NCI-H2171 (cell line): ENCODE measurements at regions not wholly inside any gene's neighbourhood (a gene's known extent, or its start where the extent isn't known, plus 50 kb on each side); places are given as distances from the start of the nearest gene placed in this dataset.

Experiments
- DNase-seq: peaks from one replicate; lab custom pipeline; 2025; lab: John Stamatoyannopoulos, UW

GRCh38 chr11:69413993-69414392 lies 67.5 kb upstream of the LINC01488 start:
- DNase-seq, result no peak

GRCh38 chr11:69414773-69415187 lies 66.7 kb upstream of the LINC01488 start:
- no peak for DNase-seq

- DNase-seq, result no peak
Measured at GRCh38 chr11:69415411-69416142, 65.9 kb upstream of the LINC01488 start.

DNA sequence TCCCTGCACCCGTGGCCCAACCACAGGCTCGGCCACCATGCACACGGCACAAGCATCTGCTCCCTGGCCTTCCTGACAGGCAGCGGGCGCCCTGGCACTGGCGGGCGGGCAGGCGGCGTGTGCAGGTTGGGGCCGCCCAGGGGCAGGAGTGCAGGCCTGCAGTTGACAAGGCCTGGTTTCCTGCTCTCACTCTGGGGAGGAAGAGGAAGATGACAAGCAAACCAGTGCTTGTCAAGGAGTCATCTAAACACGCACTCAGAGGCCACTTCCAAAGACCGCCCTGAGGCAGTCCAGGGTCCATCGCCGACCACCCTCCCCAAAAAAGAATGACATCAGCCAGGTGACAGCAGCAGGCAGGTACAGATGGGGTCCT lies 65.3 kb upstream of the LINC01488 start:
- DNase-seq, result no peak

GRCh38 chr11:69416762-69417698 lies 64.4 kb upstream of the LINC01488 start:
- DNase-seq, result no peak

DNA sequence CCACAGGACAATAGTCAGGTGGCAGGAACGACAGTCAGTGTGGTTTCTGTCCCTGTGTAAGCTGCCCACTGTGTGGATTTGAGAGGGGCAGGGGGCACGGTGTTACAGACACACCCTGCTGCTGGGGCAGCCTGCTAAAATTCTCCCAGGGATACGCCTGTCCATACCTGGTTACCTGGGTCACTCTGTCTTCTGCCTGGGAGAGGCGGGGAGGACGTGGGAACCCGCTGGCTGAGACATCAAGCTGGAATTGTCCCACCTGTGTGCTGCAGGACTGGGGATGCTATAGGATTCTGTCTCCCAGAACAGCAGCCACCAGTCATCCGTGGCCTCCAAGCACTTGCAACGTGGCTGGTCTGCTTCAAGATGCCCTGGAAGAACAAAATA lies 63.8 kb upstream of the LINC01488 start:
- DNase-seq, result no peak

GRCh38 chr11:69418576-69419296 lies 62.7 kb upstream of the LINC01488 start:
- DNase-seq, result no peak

GRCh38 chr11:69419662-69420395 lies 61.6 kb upstream of the LINC01488 start:
- DNase-seq, result no peak

GRCh38 chr11:69422645-69423044 lies 58.8 kb upstream of the LINC01488 start:
- DNase-seq, result no peak

GRCh38 chr11:69423181-69423580 lies 58.3 kb upstream of the LINC01488 start:
- no peak for DNase-seq

DNA sequence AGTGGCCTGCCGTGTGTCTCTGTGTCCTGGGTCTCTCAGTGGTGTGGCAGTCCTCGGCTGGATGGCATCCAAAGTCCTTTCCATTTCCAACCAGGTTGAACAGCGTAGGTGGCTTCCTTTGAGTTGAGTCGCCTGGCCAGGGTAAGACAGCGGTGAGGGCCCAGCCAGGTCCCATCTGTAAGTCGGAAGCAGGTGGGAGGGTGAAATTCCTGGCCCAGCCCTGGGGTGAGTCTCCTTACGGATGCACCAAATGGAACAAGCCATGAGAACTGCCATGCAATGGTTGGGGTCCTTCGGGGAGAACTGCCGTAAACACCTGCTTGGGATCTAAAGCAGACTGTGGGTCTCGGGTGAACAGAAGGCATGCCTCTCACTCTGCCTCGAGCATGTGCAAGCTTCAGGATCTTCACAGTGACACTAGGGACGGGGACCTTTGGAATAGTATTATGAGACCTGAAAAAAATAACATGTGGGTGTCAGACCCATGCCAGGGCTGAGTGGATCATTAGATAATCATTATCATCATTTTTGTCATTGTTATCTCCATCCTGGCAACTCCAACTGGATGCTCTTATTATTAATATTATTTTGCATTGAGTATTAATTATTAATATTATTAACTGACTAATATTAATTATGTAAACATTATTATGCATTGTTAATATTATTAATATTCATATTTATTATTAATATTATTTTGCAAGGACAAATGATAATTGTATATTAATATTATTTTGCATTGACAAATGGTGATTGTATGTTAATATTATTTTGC lies 57.7 kb upstream of the LINC01488 start:
- DNase-seq, result no peak

DNA sequence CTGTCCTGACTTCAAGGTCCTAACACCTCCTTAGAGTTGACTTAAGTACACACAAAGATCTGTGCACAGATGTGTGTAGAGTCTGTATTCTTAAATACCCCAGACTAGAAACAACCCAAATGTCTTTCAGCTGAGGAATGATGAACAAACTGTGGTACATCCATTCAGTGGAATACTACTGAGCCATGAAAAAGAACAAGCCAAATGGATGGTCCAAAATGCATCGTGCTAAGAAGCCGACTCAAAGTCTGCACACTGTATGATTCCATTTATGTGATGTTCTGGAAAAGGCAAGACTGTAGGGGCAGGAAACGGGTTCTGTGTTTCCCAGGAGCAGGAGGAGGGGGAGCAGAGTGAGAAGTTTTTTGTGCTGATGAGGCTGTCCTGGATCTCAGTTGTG lies 56.7 kb upstream of the LINC01488 start:
- no peak for DNase-seq

DNA sequence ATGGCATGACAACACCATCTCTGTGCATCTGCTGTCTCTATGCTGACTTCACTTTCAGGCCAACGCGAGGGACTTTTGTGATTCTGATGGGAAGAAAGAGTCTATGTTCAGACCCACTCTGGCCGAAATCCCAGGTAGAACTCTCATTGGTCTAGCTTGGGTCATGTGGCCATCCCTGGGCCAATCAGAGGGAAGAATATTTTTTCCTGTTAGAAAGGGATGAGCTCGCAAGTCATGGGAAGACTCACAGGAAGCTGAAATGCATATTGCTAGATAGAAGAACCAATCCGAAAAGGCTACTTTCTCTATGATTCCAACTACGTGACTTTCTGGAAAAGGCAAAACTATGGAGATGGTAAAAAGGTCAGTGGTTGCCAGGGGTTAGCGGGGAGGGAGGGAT lies 56.0 kb upstream of the LINC01488 start:
- DNase-seq, result no peak

DNA sequence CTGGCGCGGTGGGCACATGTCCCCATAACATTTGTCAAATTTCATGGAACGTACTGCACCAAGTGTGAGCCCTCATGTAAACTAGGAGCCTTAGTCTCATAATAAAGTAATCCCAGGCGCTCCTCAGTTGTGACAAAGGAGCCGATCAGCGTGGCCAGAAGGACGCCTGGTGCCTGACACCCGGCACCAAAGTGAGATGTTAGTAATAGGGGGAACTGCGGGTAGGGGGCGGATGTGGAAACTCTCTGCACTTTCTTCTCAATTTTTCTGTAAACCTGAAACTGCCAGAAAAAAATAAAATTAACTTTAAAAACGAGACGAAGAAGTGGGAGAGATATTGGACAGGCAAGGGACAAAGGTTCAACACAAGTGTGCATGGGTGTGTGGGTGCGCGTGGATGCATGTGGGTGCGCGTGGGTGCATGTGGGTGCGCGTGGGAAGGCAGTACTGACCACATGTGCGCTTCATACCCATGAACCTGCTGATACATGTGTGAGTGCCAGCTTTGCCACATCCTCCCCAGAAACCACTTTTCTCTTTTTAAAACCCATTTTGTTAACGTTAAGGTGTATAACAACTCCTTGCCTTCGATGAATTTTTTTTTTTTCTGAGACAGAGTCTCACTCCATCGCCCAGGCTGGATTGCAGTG lies 55.4 kb upstream of the LINC01488 start:
- DNase-seq, result no peak

GRCh38 chr11:69427337-69427736 lies 54.1 kb upstream of the LINC01488 start:
- no peak for DNase-seq

DNA sequence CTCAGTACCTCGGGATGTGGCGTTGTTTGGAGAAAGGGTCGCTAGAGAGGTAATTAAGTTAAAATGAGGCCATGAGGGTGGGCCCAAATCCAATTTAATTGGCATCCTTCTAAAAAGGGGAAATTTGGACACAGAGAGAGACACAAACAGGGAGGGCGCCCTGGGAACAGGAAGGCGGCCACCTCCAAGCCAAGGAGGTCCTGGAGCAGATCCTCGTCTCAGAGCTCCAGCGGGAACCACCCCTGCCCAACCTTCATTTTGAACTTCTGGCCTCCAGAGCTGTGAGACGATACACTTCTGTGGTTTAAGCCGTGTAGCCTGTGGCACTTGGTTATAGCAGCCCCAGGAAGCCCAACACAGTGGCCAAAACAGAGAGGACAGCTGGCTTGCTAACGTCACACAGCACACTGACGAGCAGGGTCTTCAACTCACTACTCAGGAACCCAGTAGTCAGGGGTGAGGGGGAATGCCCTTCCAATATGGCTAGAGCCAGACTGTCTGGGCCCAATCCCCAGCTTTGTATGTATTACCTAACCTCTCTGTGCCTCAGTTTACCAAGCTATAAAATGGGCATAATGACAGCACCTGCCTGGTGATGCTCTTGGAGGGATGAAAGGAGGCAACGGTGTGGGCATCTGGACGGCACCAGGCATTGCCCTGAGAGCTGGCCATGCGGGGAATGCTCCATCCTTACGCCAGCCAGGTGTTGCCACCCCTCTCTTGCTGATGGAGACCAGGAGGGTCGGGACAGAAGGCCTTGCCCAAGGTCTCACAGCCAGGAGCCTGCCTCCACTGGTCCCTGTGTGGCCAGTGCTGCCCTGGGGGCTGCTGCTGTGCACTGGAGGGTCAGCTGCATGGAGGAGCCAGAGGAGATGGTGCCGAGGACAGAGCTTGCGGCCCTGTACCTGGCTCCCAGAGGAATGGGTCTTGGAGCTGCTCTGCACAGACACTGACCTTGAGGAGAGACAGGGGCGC lies 53.3 kb upstream of the LINC01488 start:
- no peak for DNase-seq

DNA sequence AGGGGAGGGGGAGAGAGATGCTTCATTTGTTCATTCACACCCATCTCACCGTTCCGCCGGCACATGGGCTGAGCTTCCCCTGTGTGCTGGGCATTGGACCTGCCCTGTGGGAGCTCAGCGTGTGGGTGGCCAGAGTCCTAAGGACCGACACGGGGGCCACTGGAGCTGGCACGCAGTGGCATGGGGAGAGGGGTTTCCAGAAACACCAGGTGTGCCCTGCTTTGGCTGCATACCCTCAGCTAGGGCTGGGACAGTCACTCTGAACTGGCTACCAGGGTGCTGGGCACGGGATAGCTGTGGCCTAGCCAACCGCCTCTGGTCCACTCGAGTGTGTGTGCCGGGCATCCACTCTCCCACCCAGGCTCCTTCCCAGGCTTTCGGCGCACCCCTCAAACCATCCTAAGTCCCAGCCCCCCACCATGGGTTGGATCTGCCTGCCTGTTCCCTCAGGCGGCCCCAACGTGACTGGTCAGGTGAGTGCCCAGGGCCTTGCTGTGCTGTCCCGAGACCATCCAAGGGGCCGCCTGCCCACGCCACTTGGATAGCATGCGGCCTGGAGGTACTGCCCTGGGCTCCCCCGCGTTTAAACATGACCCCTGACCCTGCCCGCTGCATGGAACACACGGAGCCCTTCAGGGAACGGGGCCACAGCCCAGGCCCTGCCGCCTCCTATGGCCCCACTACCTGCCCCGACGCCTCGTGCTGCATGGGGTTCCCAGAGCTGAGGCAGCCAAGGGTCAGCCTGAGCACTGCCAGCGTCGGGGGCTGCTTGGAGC lies 51.6 kb upstream of the LINC01488 start:
- no peak for DNase-seq

DNA sequence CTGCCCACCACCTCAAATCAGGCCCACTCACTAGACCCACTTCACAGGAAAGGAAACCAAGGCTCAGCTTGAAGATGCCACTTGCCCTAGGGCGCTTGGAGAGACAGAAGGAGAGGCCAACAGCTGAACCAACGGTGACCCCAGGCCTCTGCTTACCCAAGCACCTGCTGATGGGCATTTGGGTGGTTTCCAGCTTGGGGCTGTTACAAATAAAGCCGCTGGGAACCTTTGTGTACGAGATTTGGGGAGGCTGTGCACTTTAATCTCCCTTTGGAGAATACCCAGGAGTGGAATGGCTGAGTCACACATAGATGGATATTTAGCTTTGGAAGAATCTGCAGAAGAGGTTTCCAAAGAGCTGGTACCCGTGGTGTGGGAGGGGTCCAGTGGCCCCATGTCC lies 50.9 kb upstream of the LINC01488 start:
- DNase-seq, result no peak

DNA sequence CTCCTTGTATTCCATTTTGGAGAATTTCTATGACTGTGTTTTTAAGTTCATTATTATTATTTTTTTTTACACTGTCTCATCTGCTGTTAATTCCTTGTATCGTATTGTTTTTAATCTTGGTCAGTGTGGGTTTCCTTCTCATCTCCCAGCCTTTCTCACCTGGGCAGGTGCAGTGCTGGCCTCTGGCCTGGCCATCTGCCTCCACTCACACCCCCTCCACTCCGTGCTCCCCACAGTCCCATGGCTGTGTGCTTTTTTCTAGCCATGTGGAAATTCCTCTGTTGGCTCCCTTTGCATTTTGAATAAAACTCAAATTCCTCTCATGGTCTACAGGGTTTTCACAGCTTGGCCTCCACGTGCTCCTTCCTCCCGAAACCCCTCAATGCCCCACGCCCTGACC lies 50.3 kb upstream of the LINC01488 start:
- DNase-seq, result no peak
